AG09309 (cell line): ENCODE measurements at regions not wholly inside any gene's neighbourhood (a gene's known extent, or its start where the extent isn't known, plus 50 kb on each side); places are given as distances from the start of the nearest gene placed in this dataset.
"Not testable (repeated sequence)": the region's sequence is repeated elsewhere in the genome, so short reads cannot be mapped to it uniquely, and the experiment has no call there.

Source experiments
- DNase-seq: peaks from one replicate; pipeline ENCODE4 v3.0.0-alpha.2; 2010; ENCODE audit warnings: low read depth
- H3K4me3 ChIP-seq: 2 replicates; pipeline ENCODE4 v1.5.1; 2011; ENCODE audit warnings: mild to moderate bottlenecking, low read depth, low read length, moderate library complexity; ENCODE audit not compliant: control insufficient read depth
- CTCF ChIP-seq: IDR thresholded peaks from 2 replicates; pipeline ENCODE4 v1.5.1; 2011; ENCODE audit warnings: mild to moderate bottlenecking, low read depth, low read length, inconsistent platforms; ENCODE audit not compliant: insufficient read depth, control insufficient read depth; ENCODE audit errors: missing control alignments

DNA sequence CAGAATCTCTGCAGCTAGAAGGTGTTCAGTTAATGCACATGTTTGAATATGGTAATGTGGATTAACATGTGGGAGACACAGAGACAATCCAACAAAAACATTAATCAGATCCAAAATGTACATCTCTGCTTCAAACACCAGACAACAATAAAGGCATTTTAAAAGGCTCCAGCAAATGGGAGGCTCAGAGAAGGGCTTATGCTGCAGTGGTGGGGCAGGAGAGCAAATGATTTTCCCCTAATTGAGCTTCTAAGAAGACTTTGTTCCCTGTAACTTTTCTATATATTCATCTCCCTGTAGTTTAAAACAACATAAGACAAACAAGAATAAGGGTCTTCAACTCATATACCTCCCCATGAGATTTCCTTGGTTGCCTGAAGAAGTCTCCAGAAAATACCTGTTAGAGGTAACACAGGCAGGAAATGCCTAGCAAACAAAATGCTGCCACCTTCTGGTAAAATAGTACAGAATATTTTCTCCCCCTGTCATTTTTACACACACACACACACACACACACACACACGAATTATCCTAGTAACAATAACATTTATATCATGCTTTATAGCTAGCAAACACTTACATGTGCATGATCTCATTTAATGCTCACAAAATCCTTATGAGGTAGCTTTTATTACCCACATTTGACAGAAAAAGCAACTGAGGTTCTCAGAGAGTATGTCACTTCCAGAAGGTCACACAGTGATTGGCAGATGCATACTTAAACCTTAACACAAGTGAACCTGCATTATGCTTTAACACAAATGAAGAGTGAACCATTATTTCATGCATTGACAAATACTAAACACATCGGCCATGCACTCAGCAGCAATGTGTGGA is 123.4 kb upstream of the MB21D2 start:
- no peak overlapping the region for H3K4me3 ChIP-seq
- DNase-seq = peak; percentile 35
- TF ChIP-seq CTCF = peak; percentile 57

- no peak for DNase-seq
- no peak overlapping the region for H3K4me3 ChIP-seq
- TF ChIP-seq CTCF = no peak
Measured at GRCh38 chr3:193046371-193046770, 128.7 kb upstream of the MB21D2 start.

- H3K4me3 ChIP-seq, DNase-seq: not testable (repeated sequence)
Measured at GRCh38 chr3:193047461-193047860, 129.8 kb upstream of the MB21D2 start.

DNA sequence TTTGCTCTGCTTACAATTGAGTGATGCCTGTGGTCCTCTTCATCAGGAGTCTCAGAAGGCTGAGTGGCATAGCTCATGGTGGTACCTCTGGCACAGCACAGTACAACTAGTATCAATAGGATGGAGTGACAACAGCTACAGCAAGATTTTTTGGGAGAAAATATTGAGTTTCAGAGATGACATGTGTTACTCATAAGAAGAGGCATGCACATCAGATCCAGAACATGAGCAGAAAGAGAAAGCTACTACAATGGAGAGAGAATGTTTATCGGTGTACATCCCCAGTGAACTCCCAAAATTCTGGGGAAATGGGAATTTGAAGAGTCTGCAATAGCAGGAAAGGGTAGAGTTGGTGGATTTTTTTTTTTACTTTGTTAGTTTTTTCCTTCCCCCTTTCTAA is 130.5 kb upstream of the MB21D2 start:
- no peak for TF ChIP-seq CTCF
- no peak for DNase-seq
- no peak overlapping the region for H3K4me3 ChIP-seq

DNA sequence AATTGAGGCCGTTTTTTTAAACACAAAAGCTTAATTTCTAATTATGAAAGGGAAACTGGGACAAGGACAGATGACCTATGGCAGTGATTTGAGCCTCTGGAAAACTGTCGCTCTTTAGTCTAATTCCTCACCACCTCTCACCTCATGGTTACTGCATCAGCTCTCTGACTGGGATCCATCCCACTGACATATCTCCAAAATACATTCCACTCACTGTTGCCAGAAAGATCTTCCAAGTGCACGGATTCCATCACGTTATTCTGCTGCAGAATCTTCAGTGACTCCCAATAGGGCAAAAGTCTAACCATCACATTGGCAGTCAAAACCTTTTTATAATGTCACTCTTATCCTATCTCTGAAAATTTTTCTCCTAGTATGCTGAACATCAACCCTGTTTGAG is 132.3 kb upstream of the MB21D2 start:
- no peak for TF ChIP-seq CTCF
- DNase-seq = no peak

DNA sequence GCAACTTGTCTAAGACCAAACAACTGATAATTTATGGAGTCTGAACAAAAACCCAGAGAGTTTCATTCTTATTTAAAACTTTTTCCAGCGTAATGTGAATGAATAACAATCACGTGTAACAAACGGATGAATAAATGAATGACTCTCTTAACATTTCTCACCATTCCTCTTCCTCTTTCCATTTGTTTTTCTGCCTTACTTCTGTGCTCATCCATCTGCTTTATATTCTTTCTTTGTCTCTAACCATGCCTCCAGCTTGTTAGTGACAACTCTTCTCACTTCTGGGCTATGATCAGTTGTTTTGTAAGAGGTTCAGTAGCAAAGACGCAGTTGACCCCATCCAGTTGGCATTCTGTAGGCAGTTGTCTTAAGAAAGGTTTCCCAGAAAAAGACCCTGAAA is 133.7 kb upstream of the MB21D2 start:
- DNase-seq = no peak
- TF ChIP-seq CTCF = no peak
- no peak overlapping the region for H3K4me3 ChIP-seq

More for the DNA sequence above, 132.3 kb upstream of the MB21D2 start:
- H3K4me3 ChIP-seq = no peak overlapping the region

DNA sequence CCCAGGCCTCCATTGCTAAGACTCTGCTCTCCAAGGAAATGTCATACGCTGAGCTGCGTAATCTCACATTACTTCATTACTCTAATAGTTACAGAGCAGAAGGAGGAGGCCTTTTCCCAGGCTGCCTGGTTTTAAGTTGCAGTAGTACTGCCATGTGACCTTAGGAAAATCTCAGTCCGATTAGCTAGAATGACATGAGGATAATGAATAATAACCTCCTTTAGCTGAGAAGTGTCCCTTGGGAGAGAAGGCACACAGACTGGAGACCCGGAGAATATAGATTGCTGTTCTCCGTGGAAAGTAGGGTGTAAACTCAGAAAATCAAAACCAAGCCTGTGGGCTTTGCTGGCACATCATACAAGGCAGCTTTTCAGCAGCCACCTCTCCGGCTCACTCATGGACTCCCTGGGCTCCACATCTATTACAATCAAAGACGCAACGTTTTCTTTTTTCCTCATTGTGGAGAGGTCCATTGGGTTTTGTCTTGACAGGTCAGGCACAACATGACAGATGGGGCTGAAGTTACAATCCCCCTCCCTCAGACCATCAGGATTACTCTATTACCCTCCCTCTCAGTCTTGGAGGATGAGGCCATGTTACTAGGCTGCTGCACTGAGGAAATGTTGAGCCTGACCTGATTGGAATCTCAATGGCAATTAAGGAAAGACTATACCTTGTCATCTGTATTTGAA is 134.8 kb upstream of the MB21D2 start:
- H3K4me3 ChIP-seq = no peak overlapping the region
- no peak for TF ChIP-seq CTCF
- DNase-seq = no peak
